ELR (cell line): ENCODE measurements at regions not wholly inside any gene's neighbourhood (a gene's known extent, or its start where the extent isn't known, plus 50 kb on each side); places are given as distances from the start of the nearest gene placed in this dataset.

ENCODE experiments used
- DNase-seq: peaks from one replicate; pipeline ENCODE4 v3.0.0-alpha.2; 2015; ENCODE audit warnings: low read depth

- DNase-seq, result no peak
These were observed 53.8 kb upstream of the SLC66A3 start for GRCh38 chr2:11101430-11101829.

GRCh38 chr2:11102466-11102865, 52.8 kb upstream of the SLC66A3 start:
- DNase-seq, result no peak

GRCh38 chr2:11102956-11103860, 52.1 kb upstream of the SLC66A3 start:
- DNase-seq, result no peak

GRCh38 chr2:11103984-11104793, 51.1 kb upstream of the SLC66A3 start:
- DNase-seq, result no peak

GRCh38 chr2:11104794-11105660, 50.2 kb upstream of the SLC66A3 start:
- no peak for DNase-seq
